ENCODE measurements at regions not wholly inside any gene's neighbourhood (a gene's known extent, or its start where the extent isn't known, plus 50 kb on each side); places are given as distances from the start of the nearest gene placed in this dataset.
A peak's percentile ranks its signal among the peaks of the same experiment; 100 is the strongest.
"Not testable (repeated sequence)": the region's sequence is repeated elsewhere in the genome, so short reads cannot be mapped to it uniquely, and the experiment has no call there.

DNA sequence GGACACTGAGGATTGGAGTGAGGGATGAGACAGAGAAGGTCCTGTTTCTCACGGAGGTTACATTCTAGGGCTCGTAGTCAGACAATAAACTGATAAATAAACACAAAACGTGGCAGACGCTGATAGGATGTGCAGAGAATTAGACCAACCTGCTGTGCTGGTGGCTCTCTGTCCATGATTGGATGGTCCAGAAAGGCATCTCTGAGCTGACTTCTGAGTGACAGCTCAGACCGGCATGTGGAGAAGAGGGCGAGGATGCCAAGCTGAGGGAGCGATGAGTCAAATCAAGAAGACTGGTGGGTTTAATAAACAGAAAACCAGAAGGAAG, 132.3 kb upstream of the TAF11L2 start:
- no peak for DNase-seq (ENCODE audit: low read depth)

DNA sequence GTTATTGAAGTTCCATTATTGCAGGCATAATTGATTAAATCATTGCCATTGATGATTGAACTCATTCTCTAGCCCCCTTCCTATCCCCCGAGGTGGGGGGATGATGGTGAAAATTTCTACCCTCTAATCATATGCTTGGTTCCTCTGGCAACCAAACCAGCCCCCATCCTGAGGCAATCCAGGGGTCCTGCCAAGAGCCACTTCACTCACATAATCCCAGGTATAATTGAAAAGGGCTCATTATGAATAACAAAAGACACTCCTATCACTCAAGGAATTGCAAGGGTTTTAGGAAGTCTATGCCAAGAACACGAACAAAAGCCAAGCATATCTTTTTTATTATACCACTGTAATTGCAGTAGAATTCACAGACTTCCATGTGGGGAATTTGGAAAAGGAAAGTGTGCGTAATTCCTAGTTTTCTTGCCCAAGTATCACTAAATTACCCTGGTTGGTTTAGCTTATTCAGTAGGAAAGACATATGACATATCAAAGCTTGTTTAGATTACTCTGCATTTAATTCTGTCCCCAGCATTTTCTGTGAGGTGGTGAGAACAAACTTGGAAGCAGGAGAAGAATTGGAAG, 130.7 kb upstream of the TAF11L2 start:
- no peak for DNase-seq (ENCODE audit: low read depth)

DNA sequence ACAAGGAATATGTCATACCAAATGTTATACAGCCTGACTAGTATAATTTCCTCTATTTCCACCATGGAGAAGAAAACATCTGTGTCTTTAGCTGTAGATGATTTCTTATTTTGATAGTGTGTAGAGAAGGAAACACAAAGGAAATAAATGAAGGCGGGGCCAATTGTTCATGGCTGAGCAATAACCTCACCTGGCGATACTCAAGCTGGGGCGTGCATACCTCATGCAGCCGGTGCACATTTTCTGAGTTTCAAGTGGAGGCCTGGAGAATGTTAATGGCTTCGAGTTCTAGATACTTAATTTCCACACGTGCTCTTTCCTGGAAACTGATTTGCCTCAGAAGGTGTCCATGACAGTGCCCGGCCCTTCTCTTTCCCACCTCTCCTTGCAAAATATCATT, 127.4 kb upstream of the TAF11L2 start:
- DNase-seq (ENCODE audit: low read depth): no peak

DNA sequence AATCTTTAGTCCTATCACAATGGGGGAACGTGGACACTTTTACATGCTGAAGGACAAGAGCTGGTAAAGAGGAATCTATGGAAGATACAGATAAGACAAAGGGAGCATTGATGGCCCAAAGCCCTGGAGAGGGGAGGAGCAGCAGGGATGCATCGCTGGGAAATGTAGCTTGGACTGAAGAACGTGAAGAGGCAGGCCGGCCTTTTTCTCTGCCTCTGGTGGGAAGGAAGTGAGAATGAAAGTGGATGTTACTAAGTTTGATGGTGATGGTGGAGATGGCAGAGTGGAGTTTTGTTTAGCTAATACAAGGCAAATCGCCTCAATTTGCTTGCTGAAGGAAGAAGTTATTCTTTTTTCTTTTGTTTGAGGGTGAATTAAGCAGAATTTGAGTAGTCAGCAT, 124.6 kb upstream of the TAF11L2 start:
- no peak for DNase-seq (ENCODE audit: low read depth)

DNA sequence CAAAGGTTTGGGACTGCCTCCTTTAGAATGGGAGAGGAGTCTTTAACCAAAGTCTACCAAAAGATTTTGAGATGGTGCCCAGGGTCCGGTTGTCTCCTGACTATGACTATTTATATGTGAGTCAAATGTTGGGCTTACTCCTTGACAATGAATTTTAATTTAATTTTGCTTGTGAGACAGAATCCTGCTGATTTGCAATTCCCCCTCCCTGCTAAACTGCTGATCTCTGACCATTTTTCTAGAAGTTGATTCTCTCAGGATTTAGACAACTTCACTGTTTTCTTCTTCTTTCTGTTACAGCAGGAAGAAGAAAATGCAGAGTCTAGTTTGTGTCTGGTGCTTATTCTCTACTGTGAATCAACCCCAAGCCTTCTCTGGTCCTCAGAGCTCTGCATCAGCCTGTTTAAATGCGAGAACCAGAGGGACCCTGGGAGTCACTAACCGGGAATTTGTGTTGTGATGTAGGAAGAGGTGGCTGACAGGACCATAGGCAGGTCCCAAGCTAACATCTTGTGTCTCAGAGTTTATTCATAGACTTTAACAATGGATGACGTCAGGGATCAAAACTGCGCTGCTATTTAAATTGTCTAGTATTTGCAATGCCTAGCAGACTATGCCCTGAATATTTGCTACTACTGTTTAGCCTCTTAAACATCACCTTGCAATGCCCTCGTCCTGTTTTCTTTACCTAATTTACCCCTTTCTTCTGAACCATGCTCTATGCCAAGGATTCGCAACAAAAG, 124.0 kb upstream of the TAF11L2 start:
- DNase-seq (ENCODE audit: low read depth): no peak

DNA sequence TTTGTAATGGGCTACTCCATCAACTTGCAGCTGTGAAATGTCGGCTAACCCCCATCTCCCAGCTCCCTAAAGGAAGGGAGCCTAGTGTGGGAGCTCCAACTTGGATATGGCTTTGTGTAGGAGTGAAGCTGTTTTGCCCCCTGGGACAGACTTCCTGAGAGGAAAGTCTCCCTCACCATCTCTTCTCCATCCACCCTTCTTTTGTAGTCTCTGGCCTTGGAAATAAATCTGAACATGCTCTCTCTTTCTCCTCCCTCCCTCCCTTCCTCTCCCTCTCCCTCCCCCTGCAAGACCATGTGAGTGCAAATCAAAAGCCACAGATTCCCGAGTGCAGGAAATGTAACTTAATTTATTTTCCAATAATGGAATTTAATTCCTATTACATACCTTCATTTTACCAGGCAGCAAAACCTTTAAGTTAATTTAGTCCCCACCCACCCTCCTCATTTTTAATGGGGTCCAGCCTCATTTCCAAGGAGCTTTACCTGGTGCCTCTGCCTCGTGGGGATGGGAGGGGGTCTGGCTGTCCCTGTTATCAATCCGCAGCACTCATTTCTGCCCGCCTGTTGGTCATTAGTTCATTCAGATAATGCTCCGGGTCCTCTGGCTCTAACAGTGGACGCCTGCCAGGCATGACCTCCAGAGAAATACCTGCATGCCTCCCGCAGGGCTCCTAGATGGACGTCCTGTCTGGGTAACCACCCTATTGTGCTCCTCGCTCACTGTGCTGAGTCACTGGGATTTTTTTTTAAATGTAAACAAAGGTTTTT, 122.9 kb upstream of the TAF11L2 start:
- no peak for DNase-seq (ENCODE audit: low read depth)

DNA sequence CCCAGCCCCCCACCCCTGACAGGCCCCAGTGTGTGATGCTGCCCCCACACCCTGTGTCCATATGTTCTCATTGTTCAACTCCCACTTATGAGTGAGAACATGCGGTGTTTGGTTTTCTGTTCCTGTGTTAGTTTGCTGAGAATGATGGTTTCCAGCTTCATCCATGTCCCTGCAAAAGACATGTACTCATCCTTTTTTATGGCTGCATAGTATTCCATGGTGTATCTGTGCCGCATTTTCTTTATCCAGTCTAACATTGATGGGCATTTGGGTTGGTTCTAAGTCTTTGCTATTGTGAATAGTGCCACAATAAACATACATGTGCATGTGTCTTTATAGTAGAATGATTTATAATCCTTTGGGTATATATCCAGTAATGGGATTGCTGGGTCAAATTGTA, 122.1 kb upstream of the TAF11L2 start:
- not testable (repeated sequence) for DNase-seq (ENCODE audit: low read depth)

DNA sequence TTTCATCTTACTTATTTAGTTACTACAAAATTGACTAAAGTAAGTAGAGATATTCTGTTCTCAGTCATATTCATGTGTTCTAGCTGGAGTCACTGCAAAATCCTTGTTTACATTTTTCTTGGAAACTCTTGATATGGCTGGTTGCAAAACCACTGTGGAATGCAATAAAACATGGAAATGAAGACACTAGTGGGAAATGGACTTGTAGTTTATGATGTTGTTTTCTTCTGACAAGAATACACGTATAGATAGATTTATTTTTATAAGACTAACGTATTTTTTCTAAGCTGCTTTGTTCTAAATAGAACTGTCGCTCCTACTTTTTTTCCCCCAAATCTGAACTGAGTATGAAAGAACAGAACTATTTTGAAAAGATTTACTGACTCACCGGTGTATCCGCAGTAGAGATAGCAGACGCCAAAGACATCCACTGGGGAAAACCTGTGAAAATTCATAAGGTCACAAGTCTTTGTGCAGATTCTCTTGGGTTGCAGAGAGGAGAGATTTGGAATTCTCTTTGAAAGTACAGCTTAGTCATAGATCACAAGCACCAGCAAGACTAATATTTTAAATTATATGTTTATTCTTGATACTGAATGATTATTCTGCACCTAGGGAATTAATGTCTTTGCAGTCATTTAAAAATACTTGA, 119.6 kb upstream of the TAF11L2 start:
- DNase-seq (ENCODE audit: low read depth): no peak

DNA sequence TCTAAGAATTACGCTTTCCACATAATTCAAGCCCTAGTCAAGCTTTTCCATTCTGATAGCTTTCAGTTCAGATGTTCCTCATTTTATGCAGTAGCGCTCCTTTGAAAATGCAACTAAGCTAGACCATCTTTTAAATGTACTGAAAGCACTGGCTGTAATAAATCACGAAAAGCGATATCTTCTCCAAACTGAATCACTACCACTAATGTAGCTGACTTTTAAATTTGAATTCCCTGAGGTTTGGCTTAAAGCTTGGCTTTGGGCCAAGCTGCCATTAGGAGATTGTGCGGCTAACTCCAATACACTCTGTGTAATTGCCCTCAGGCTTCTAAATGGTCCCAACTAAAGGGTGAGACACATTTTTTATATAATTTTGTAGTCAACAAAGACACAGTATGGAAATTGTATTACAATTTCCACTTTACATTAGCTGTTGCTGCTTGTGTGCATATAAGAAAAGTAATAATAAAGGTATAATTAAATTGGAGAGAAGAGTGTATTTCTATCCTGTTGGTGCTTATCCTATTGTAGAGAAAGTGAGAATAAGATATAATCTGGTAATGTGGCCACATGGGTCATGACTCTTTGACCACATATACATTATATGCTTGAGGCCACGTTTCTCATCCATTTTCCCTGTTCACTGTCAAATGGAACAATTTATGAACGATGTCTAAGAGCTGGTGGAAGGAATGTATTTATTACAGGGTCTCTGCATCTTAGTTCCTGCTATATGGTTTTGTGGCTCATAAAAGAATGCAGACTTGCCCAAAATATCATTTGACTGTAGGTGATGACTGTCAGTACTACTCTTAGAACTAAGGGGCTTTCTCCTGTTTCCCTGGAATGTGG, 118.7 kb upstream of the TAF11L2 start:
- DNase-seq (ENCODE audit: low read depth): no peak

DNA sequence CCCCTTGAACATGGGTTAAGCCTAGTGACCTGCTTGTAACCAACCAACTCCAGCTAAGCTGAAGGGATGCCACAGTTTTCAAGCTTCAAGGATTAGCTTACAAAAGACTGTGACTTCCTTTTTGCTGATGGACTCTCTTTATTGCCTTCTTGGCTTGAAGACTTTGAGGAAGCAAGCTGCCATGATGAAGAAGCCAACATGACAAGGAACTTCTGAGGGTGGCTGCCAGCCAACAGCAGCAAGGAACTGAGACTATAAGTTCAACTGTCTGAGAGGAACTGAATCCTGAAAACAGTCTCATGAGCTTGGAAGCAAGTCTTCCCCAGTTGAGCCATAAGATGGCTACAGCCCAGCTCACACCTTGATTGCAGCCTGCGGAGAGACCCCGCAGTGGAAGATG, 116.1 kb upstream of the TAF11L2 start:
- DNase-seq (ENCODE audit: low read depth): no peak

DNA sequence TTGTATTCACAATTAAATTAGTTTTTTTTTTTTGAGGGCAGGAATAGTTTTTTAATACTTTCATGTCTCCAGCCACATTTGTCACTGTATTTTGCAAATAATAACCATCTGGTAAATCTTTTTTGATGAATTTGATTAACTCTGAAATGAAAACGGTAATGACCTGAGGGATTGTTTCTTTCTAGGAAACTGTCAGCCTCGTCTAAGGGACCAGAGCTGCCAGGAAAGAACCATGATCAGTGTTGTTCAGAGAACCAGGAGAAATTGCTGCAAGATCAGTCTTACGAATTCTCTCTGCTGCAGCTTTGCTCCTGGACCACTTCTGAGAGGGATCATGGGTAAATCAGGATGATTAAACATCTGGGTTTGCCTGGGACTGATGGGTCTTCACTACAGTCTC, 114.5 kb upstream of the TAF11L2 start:
- no peak for DNase-seq (ENCODE audit: low read depth)

DNA sequence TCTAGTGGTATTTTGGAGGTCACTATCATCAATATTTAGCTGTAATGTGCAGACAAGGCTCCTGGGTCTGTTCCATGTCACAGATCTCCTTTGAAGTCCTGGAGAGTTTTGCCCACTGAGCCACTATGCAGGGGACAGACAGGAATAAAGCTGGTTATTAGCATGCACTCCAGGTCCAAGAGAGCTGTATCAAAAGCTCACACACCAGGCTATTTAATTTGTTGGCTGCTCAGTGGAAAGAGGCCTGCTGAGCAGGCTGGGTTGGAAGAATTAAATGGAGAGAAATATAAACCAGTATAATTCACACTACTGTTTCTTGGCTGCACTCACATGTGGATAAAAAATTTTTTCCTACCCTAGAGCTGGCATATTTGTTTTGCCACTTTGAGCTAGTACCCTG, 113.8 kb upstream of the TAF11L2 start:
- DNase-seq (ENCODE audit: low read depth): no peak

DNA sequence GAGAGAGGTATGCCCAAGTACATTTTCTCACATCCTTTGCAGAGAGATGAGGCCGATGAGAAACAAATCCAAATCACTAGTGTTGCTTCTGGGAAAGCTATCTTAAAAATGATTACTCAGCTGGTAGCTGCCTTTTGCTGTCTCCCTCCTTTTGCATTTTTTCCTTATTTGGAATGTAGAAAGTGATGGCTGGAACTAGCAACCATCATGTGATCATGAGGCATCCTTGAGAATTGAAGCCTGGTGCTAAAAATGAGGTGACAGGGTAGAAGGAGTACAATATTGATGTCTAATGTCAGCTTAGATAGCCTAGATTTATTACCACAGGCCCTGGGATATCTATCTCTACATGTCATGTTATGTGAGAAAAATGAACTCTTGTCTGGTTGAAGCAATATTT, 109.3 kb upstream of the TAF11L2 start:
- no peak for DNase-seq (ENCODE audit: low read depth)

DNA sequence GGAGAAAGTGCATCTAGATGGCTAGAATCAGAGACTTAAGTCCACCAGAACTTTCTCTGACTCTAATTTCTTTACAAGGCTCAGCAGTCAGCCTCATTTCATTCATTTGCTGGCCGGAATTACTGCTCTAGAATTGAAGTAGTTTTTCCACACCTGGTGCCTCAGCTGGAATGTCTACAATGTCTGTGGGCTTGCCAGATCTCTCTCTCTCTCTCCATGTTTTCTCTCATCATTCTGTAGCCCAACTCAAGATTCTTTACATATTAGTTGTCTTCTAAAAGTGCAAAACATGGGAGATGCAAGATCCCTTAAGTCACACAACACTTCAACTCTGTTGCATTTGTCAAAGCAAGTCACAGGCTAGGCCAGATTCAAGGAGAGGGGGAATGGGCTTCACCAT, 103.9 kb upstream of the TAF11L2 start:
- no peak for DNase-seq (ENCODE audit: low read depth)

DNA sequence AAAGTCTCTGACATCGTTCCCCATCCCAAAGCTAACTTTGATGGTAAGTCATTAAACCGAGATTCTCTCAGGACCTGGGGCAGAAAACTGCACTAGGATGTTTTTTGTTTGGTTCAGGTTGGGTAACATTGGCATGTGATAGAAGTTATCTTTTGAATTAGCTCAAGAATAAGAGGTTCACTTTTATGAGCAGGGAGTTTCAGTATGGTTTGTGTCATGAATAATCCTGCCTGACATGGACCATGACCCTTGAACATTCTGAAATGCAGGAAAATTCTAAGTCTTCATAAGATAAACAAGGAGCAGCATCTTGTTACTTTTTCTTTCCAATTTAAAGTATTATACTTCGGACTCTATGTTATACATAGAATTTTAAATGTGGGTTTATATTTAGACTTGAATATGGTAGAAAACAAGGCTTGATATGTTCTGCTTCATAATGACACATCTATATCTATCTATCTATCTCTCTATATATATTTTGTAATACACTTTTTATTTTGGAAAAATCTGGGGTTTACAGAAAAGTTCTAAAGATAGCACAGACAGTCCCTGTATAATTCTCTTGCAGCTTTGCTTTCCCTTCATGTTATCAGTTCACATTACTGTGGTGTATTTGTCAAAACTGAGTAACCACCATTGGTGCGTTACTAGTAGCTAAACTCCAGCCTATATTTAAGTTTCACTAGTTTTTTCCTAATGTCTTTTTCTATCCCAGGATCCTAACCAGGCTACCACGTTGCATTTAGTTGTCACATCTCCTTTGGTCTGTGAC, 102.7 kb upstream of the TAF11L2 start:
- no peak for DNase-seq (ENCODE audit: low read depth)

DNA sequence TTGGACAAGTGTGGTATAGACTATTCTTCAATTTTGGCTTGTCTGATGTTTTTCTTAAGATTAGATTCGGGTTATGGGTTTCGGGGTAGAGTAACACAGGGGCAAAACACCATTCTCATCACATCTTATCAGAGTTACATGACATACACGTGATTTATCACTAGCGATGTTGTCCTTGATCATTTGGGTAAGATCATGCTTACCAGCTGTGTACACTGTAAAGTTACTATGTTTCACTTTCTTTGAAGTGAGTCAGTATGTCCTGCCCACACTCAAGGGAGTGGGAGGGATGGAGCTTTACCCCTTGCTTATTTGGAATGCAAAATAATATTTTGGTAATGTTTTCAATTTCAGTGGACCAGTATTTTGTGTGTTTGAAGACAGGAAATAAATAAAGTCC, 101.8 kb upstream of the TAF11L2 start:
- DNase-seq (ENCODE audit: low read depth): no peak

DNA sequence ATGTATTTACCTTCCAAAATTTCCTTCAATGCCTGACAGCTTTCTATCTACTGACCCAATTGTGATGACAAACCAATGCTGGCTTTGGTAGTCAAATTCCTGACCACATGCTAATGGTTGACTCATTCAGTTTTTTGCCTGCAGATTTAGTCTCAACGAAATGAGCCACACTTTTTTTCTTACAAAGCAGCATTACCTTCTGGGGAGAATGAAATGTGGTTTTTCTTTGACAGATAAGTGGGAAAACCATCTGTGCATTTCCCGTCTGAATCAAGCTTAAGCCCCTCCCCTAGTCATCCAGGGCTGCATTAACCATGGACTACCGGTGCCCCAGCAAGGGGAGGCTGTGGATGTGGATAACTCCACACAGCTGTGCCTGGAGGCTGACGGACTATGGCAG, 99.6 kb upstream of the TAF11L2 start:
- DNase-seq (ENCODE audit: low read depth): peak; percentile 92

DNA sequence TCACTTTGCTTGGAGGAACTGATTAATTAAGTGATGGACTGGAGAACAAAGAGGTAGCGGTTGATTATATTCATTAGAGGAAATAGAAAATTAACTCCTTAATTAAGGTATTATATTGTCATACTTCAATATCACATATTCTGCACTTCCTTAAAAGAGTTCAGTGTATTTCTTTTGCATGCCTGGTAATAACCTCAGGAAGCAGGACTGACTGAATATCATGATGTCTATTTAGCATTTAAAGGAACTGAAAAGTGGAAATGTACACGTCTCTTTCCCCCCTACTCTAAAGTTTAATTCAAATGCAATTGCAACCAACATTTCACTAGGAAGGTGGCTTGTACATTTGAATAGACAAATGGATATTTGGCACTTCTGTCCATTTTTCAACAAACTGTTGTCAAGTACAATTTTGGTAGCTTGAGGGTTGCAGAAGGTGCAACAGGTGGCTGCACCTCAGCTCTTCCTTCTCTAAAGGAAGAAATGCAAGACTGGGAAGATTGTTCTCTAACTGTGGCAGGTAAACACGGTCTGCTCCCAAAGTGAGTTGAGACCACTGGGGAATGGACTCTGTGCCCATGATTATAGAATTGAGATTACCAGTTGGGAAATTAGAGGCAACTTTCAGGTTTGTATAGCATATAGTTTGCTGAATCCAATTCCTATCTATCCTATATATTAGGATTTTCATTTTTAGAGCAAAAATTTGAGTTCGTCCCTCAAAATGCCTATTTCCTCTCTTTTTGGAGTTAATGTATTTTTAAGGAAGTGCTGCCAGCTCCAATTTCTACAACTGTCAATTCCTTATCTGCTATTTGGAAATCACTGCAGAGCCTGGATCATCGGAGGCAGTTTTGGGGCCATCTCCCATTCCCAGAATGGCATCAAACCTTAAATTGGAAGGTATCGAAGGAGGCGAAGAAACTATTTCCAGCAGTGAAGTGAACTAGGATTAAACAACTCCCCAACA, 98.9 kb upstream of the TAF11L2 start:
- no peak for DNase-seq (ENCODE audit: low read depth)

DNA sequence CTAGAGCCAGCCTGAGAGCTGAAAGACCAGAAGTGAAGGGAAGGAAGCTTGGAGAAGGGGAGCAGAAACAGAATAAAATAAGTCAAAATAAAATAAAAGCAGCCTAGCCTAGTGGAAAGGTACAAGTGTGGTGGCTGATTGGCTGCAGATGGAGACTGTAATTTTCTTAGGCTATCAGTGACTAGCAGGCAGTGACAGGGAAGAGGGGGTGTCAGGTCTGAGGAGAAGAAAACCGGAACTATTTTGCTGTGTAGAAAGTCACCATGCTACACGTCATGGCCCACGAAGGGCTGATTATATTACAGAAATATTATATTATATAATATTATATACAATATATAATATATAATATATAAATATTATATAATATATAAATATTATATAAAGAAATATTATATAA, 98.1 kb upstream of the TAF11L2 start:
- DNase-seq (ENCODE audit: low read depth): no peak

Data from HS-27A (cell line).